AG09319 (cell line): ENCODE measurements at regions not wholly inside any gene's neighbourhood (a gene's known extent, or its start where the extent isn't known, plus 50 kb on each side); places are given as distances from the start of the nearest gene placed in this dataset.

Experiments
- DNase-seq: peaks from one replicate; pipeline ENCODE4 v3.0.0-alpha.2; 2010; ENCODE audit warnings: low read depth; ENCODE audit errors: extremely low read depth
- TF ChIP-seq, protein P1 (sequence below): IDR thresholded peaks from 2 replicates; pipeline ENCODE4 v1.5.1; 2011; ENCODE audit warnings: low read depth, mild to moderate bottlenecking, inconsistent platforms, low read length, moderate library complexity

- DNase-seq, result no peak
Measured at GRCh38 chr7:3236268-3236667, 64.8 kb upstream of the SDK1 start.

GRCh38 chr7:3238525-3239210, 62.4 kb upstream of the SDK1 start:
- DNase-seq, result no peak
- TF ChIP-seq, protein P1, sequence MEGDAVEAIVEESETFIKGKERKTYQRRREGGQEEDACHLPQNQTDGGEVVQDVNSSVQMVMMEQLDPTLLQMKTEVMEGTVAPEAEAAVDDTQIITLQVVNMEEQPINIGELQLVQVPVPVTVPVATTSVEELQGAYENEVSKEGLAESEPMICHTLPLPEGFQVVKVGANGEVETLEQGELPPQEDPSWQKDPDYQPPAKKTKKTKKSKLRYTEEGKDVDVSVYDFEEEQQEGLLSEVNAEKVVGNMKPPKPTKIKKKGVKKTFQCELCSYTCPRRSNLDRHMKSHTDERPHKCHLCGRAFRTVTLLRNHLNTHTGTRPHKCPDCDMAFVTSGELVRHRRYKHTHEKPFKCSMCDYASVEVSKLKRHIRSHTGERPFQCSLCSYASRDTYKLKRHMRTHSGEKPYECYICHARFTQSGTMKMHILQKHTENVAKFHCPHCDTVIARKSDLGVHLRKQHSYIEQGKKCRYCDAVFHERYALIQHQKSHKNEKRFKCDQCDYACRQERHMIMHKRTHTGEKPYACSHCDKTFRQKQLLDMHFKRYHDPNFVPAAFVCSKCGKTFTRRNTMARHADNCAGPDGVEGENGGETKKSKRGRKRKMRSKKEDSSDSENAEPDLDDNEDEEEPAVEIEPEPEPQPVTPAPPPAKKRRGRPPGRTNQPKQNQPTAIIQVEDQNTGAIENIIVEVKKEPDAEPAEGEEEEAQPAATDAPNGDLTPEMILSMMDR, result no peak

More at GRCh38 chr7:3236268-3236667, 64.8 kb upstream of the SDK1 start:
- TF ChIP-seq, protein P1, result no peak

GRCh38 chr7:3239291-3239691, 61.8 kb upstream of the SDK1 start:
- DNase-seq, result no peak

GRCh38 chr7:3240826-3241430, 60.1 kb upstream of the SDK1 start:
- DNase-seq, result no peak
- TF ChIP-seq, protein P1, result no peak

More at GRCh38 chr7:3239291-3239691, 61.8 kb upstream of the SDK1 start:
- TF ChIP-seq, protein P1, result no peak

- TF ChIP-seq, protein P1, result no peak
- DNase-seq, result no peak
Measured at GRCh38 chr7:3241686-3242258, 59.3 kb upstream of the SDK1 start.

- no peak for DNase-seq
- TF ChIP-seq, protein P1, result no peak
Measured at GRCh38 chr7:3242398-3242972, 58.6 kb upstream of the SDK1 start.

DNA sequence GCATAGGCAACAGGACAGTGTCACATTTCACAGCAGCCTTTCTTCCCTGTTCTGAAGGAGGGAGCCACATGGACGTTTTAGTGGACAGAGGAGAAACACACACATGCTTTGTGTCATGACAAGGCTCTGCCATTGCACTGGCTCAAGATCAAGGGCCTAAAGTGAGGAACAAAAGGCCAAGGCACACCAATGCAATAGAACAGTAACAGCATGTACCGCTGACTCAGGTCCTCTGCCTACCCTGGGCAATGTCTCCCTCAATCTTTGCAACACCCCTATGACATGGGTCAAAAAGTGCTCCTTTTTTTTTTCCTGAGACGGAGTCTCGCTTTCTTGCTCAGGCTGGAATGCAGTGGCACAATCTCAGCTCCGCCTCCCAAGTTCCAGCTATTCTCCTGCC, 57.8 kb upstream of the SDK1 start:
- no peak for DNase-seq
- TF ChIP-seq, protein P1, result no peak
